Renal cortical epithelial cell (primary cell): ENCODE measurements at regions not wholly inside any gene's neighbourhood (a gene's known extent, or its start where the extent isn't known, plus 50 kb on each side); places are given as distances from the start of the nearest gene placed in this dataset.

ENCODE experiments used
- DNase-seq: peaks from one replicate; pipeline ENCODE4 v3.0.0-alpha.2; 2011; ENCODE audit warnings: low read depth

- DNase-seq = no peak
These were observed 79.1 kb downstream of the TRIB2 start for GRCh38 chr2:12795851-12796250.

- no peak for DNase-seq
These were observed 79.9 kb downstream of the TRIB2 start for GRCh38 chr2:12796657-12797056.

- peak; percentile 89 for DNase-seq
These were observed 81.1 kb downstream of the TRIB2 start for GRCh38 chr2:12797815-12798214.

GRCh38 chr2:12803607-12804006 is 86.9 kb downstream of the TRIB2 start:
- DNase-seq = no peak

GRCh38 chr2:12804091-12804856 is 87.5 kb downstream of the TRIB2 start:
- DNase-seq = no peak

GRCh38 chr2:12805033-12805432 is 88.3 kb downstream of the TRIB2 start:
- no peak for DNase-seq

- DNase-seq = no peak
These were observed 90.0 kb downstream of the TRIB2 start for GRCh38 chr2:12806549-12807242.

GRCh38 chr2:12807907-12808810 is 91.4 kb downstream of the TRIB2 start:
- DNase-seq = no peak

GRCh38 chr2:12809526-12809925 is 92.8 kb downstream of the TRIB2 start:
- DNase-seq = no peak

- DNase-seq = no peak
These were observed 95.2 kb downstream of the TRIB2 start for GRCh38 chr2:12811916-12812315.

GRCh38 chr2:12813166-12813565 is 96.4 kb downstream of the TRIB2 start:
- no peak for DNase-seq

- peak; percentile 62 for DNase-seq
These were observed 99.9 kb downstream of the TRIB2 start for GRCh38 chr2:12816379-12817306.

GRCh38 chr2:12817870-12818269 is 101.1 kb downstream of the TRIB2 start:
- DNase-seq = no peak

GRCh38 chr2:12818416-12819102 is 101.8 kb downstream of the TRIB2 start:
- no peak for DNase-seq

- peak; percentile 93 for DNase-seq
These were observed 102.4 kb downstream of the TRIB2 start for GRCh38 chr2:12819103-12819475.

- peak; percentile 63 for DNase-seq
These were observed 103.0 kb downstream of the TRIB2 start for GRCh38 chr2:12819721-12820120.

- DNase-seq = no peak
These were observed 104.9 kb downstream of the TRIB2 start for GRCh38 chr2:12821656-12822055.

GRCh38 chr2:12824351-12824777 is 107.6 kb downstream of the TRIB2 start:
- peak; percentile 66 for DNase-seq

GRCh38 chr2:12824778-12825379 is 108.1 kb downstream of the TRIB2 start:
- DNase-seq = no peak

- no peak for DNase-seq
These were observed 110.0 kb downstream of the TRIB2 start for GRCh38 chr2:12826781-12827180.
